Colon (tissue), 2 donors: ENCODE measurements at regions not wholly inside any gene's neighbourhood (a gene's known extent, or its start where the extent isn't known, plus 50 kb on each side); places are given as distances from the start of the nearest gene placed in this dataset.

ENCODE experiments used
- FAIRE-seq: peaks from 2 replicates; lab custom pipeline; 2012; peaks lifted over from hg19 to GRCh38; lab: Jason Lieb, UNC
- donor health status: control.
- donor health status: control.

DNA sequence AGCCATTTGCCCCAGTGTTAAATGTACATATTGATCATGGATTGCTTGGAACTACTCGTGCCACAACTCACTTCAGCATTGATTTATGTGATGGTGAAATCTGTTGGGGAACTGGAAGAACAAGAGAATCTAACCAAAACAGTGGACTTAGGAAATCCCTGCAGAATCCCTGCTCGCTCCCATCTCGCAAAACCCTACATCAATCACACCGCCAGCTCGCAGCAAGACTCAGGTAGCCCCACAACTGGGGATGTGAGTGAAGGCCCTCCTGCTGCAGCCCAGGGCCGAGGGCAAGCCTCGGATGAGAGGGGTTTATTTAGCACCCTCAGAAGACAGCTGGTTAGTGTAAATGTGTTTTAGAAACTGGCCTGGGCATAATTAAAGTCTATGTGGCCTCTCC, 171.6 kb downstream of the ANAPC1 start:
- no peak for FAIRE-seq

DNA sequence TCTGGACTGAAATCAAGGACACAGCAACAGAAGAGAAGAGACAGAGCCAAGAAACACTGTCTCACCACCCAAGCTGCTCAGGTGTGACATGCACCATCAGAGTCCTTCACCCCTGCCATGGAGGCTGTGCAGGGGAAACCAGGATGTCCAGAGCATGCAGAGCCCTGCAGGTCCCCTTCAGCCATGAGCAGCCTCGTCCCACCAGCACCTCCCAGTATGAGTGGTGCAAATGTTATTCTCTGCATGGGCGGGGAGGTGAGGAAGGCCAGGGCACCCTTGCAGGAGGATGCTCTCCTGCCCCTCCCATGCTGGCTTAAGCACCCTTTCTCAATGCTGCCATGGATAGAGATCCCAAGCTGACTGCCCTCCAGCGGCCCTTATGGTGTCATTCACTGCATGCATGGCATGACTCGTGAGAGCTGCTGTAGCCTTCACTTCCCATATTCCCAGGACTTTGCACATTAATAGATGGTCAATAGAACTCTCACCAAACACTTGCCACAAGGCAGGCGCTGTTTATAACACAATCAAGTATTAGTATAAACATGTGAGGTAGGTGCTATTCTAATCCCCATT, 171.0 kb downstream of the ANAPC1 start:
- FAIRE-seq, result no peak

DNA sequence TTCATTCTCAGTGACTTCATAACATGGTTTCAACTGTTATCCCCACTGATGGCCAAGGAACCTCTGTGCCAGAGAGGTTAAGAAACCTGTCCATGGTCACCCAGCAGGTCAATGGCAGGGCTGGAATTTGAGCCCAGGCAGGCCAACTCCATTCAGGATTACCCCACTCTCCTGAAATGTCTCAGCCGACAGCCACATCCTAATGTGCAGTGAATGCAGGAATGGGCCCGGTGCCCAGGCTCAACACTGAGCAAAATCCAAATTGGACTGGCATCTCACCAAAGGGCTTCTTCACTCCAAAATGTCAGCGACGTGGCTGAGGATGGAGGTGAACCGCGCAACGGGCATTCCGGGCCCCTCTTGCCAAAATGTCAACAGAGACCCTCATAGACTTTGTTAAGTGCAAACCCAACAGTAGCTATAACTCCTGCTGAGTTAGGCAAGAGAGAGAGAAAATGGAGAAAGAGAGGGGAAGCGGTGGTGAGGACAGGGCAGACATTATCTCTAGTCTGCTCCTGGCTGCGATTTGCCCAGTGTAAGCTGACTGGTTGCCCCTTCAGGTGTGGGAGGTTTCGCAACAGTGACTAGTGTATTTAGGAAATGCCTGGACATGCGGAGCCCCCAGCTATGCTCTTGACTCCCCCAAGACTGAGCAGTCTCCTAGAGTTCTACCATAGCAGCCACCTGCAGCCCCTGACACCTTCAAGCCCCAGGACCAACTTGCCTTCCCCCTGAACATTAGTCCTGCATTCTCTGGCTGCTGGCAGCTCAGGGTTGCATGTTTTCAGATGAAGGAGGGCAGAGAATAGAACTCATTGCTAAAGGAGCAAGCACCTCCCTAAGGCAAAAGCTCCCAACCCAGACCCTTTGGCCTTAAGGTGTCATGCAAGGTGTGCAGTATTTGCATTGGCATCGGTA, 167.7 kb downstream of the ANAPC1 start:
- no peak for FAIRE-seq

DNA sequence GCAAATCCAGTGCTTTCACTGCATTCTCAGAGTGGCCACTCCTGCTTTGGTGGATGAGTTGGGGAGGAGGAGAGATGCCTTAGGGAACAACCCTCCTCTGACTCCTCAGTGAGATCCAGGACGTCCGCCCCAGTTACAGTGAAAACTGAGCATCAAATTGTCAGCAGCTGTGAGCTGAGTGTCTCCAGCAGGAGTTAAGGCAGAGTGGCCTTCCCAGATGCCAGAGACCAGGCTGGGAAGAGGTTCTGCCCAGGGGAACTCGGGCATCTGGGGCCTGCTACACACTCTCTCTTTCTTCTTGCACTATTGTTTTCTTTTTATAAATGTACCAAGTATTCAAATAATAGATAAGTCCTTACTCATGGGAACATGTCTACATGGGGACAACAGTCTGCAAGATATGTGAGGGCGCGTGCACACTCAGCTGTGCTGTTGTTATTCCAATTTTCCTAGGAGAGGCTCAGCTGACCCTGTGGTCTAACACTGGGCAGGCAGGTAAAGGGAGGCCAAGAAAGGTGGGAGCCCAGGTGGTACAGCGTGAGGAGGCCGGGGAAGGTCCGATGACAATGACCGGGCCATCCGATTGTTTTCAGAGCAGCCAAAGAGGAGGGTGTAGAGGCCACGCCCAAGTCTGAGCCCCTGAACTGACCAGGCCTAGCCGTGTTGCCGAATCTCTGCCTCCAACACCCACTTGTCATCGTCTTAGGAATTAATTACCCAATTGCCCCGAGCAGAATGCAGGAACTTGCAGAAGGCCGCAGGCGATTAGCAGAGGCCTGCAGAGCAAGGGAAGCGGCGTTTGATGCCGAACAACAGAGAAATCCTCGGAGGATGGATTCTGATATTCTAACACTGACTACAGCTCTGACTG, 166.9 kb downstream of the ANAPC1 start:
- FAIRE-seq, result no peak
